ENCODE measurements at regions not wholly inside any gene's neighbourhood (a gene's known extent, or its start where the extent isn't known, plus 50 kb on each side); places are given as distances from the start of the nearest gene placed in this dataset.

GRCh38 chr18:65622436-65622835 is 128.4 kb upstream of the CDH7 start:
- CTCF ChIA-PET: no interaction called here
- no peaks in the 10 kb centered on the region for H3K27me3 Mint-ChIP-seq (ENCODE audit: unreplicated experiment)

DNA sequence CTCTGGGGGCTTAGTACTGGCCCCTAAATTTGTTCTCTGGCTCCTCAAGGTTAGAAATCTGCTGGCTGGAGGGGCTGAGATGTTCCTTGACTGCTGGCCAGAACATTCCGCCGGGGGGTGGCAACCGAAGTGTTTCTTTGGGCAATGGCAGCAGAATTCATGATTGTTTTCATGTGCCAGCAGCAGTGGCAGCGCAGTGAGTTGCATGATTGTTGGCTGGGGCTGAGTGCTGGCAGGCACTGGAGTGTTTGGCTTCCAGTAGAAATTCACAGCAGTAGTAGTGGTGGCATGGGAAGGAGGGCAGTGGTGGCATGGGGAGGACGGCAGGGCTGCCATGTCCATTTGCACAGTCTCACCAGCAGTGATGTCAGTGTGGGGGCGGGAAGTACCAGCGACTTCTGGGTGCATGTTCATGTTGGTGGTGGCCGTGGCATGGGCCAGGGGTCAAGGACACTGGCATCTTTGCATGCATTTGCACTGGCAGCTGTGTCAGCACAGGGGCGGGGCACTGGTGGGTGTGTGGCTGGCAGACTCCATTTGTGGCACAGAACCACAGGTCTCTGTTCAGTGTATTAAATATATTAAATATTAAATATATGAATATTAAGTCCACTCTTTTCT is 130.6 kb upstream of the CDH7 start:
- Mint-ChIP-seq H3K27me3 (ENCODE audit: unreplicated experiment) (no peaks in the 10 kb centered on the region), H3K9me3 (ENCODE audit: low read depth, unreplicated experiment) (peaks cover 5% of the 10 kb centered on the region), H3K36me3 (ENCODE audit: insufficient read depth, unreplicated experiment) (no peaks in the 10 kb centered on the region), H3K4me3 (ENCODE audit: low read depth, unreplicated experiment) (no peak overlapping the region), H3K27ac (ENCODE audit: unreplicated experiment) (no peak overlapping the region), H3K4me1 (ENCODE audit: low read depth, unreplicated experiment) (no peaks in the 10 kb centered on the region)
- no peak for TF ChIP-seq CTCF (IDR thresholded peaks at IDR 0.05; ENCODE audit: unreplicated experiment)
- CTCF ChIA-PET: no interaction called here
- intact Hi-C loops (cut with micrococcal nuclease; ENCODE audit: unreplicated experiment): no loop called here
- BruUV-seq (replicated peaks): no TSS peak
- DNase-seq: no peak

More at GRCh38 chr18:65622436-65622835, 128.4 kb upstream of the CDH7 start:
- intact Hi-C loops (cut with micrococcal nuclease; ENCODE audit: unreplicated experiment): no loop called here
- Mint-ChIP-seq H3K4me3 (ENCODE audit: low read depth, unreplicated experiment) (no peak overlapping the region), H3K4me1 (ENCODE audit: low read depth, unreplicated experiment) (no peaks in the 10 kb centered on the region), H3K27ac (ENCODE audit: unreplicated experiment) (no peak overlapping the region), H3K36me3 (ENCODE audit: insufficient read depth, unreplicated experiment) (no peaks in the 10 kb centered on the region), H3K9me3 (ENCODE audit: low read depth, unreplicated experiment) (peaks cover 7% of the 10 kb centered on the region)
- no peak for DNase-seq
- no TSS peak for BruUV-seq (replicated peaks)
- no peak for TF ChIP-seq CTCF (IDR thresholded peaks at IDR 0.05; ENCODE audit: unreplicated experiment)

DNA sequence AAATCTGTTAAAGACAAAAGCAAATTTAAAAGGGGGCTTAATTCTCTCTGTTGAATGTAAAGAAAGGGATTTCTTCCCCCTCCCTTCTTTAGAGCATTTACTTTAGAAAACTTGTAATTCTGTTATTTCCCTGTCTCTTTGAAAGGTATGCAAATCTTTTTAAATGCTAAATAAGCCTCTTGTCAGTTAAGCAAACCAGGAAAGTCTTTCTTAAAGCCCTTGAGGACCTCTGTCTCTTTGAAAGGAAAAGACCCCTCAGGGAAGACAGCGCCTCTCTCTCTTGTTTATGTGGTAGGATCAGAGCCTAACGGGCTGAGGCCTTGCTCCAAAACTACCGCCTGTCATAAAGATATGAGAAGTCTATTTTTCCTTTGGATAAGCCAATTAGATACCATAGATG is 139.9 kb upstream of the CDH7 start:
- TF ChIP-seq CTCF (IDR thresholded peaks at IDR 0.05; ENCODE audit: unreplicated experiment): no peak
- no peak overlapping the region for H3K27ac Mint-ChIP-seq (ENCODE audit: unreplicated experiment)
- no peaks in the 10 kb centered on the region for H3K27me3 Mint-ChIP-seq (ENCODE audit: unreplicated experiment)
- DNase-seq: no peak
- no peaks in the 10 kb centered on the region for H3K36me3 Mint-ChIP-seq (ENCODE audit: insufficient read depth, unreplicated experiment)
- BruUV-seq (replicated peaks): no TSS peak
- peaks cover 2% of the 10 kb centered on the region for H3K9me3 Mint-ChIP-seq (ENCODE audit: low read depth, unreplicated experiment)
- no peak overlapping the region for H3K4me3 Mint-ChIP-seq (ENCODE audit: low read depth, unreplicated experiment)
- intact Hi-C loops (cut with micrococcal nuclease; ENCODE audit: unreplicated experiment): no loop called here
- CTCF ChIA-PET: no interaction called here
- H3K4me1 Mint-ChIP-seq (ENCODE audit: low read depth, unreplicated experiment): no peaks in the 10 kb centered on the region

DNA sequence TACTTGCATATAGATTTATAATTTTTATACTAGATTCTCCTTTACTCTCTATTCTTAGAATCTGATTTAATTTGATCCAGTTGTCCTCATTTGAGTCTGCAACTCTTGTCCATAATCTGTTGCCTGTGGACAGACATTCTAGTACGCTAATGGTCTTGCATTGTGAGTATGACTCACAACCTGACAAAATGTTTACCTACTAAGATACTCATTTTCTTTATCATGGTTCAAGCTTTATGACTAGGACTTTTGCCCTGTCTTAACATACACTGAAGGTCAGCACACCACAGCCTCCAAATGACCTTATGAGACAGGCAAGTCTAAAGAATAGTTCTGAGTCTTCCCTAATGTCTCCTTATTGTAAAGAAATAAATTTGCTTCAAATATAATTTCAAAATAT is 142.3 kb upstream of the CDH7 start:
- peaks cover 3% of the 10 kb centered on the region for H3K9me3 Mint-ChIP-seq (ENCODE audit: low read depth, unreplicated experiment)
- no peak overlapping the region for H3K4me3 Mint-ChIP-seq (ENCODE audit: low read depth, unreplicated experiment)
- TF ChIP-seq CTCF (IDR thresholded peaks at IDR 0.05; ENCODE audit: unreplicated experiment): no peak
- intact Hi-C loops (cut with micrococcal nuclease; ENCODE audit: unreplicated experiment): no loop called here
- no TSS peak for BruUV-seq (replicated peaks)
- no peaks in the 10 kb centered on the region for H3K36me3 Mint-ChIP-seq (ENCODE audit: insufficient read depth, unreplicated experiment)
- H3K27ac Mint-ChIP-seq (ENCODE audit: unreplicated experiment): no peak overlapping the region
- CTCF ChIA-PET: no interaction called here
- H3K4me1 Mint-ChIP-seq (ENCODE audit: low read depth, unreplicated experiment): no peaks in the 10 kb centered on the region
- H3K27me3 Mint-ChIP-seq (ENCODE audit: unreplicated experiment): no peaks in the 10 kb centered on the region
- no peak for DNase-seq
